HepG2 (cell line): ENCODE measurements at regions not wholly inside any gene's neighbourhood (a gene's known extent, or its start where the extent isn't known, plus 50 kb on each side); places are given as distances from the start of the nearest gene placed in this dataset.
A peak's percentile ranks its signal among the peaks of the same experiment; 100 is the strongest.

Source experiments
- ASH2L ChIP-seq: fragments of 300-600, 200-600 bp; sonication (generic); IDR thresholded peaks from 2 replicates; pipeline ENCODE4 v1.7.0; 2017; ENCODE audit warnings: low read depth, mild to moderate bottlenecking, moderate library complexity, mixed read lengths, low read length; ENCODE audit not compliant: insufficient read length
- DRAP1 ChIP-seq: IDR thresholded peaks from 2 replicates; pipeline ENCODE4 v1.6.1; 2016; ENCODE audit warnings: missing genetic modification reagents, missing compliant biosample characterization
- ETS1 ChIP-seq: sonication (generic); formaldehyde crosslinking; IDR thresholded peaks from 2 replicates; pipeline ENCODE4 v1.4.0; 2020; ENCODE audit warnings: missing genetic modification reagents
- HOXA9 ChIP-seq: sonication (generic); formaldehyde crosslinking; IDR thresholded peaks from 2 replicates; pipeline ENCODE4 v1.8.1; 2022; ENCODE audit warnings: missing genetic modification reagents, mild to moderate bottlenecking, moderate library complexity, borderline replicate concordance
- MATR3 ChIP-seq: sonication (generic); formaldehyde crosslinking; IDR thresholded peaks from 2 replicates; pipeline ENCODE4 v1.4.0; 2020; ENCODE audit warnings: missing genetic modification reagents
- MIER3 ChIP-seq: IDR thresholded peaks from 2 replicates; pipeline ENCODE4 v1.6.1; 2016; ENCODE audit warnings: missing compliant biosample characterization, borderline replicate concordance
- POGZ ChIP-seq: sonication (generic); formaldehyde crosslinking; IDR thresholded peaks from 2 replicates; pipeline ENCODE4 v1.4.0; 2020; ENCODE audit warnings: mild to moderate bottlenecking, missing genetic modification reagents
- RFXAP ChIP-seq: sonication (generic); formaldehyde crosslinking; IDR thresholded peaks from 2 replicates; pipeline ENCODE4 v1.4.0; 2020; ENCODE audit warnings: missing genetic modification reagents, borderline replicate concordance
- ZBTB49 ChIP-seq: sonication (generic); formaldehyde crosslinking; IDR thresholded peaks from 2 replicates; pipeline ENCODE4 v1.4.0; 2020; ENCODE audit warnings: missing genetic modification reagents, borderline replicate concordance
- ZNF207 ChIP-seq: fragments of 450-650 bp; IDR thresholded peaks from 2 replicates; pipeline ENCODE4 v1.6.1; 2016; ENCODE audit warnings: antibody characterized with exemption, borderline replicate concordance
- ZNF296 ChIP-seq: sonication (generic); formaldehyde crosslinking; conservative IDR thresholded peaks from 2 replicates; pipeline ENCODE4 v1.5.0; 2020; ENCODE audit warnings: mild to moderate bottlenecking, missing genetic modification reagents
- ZNF30 ChIP-seq: sonication (generic); formaldehyde crosslinking; IDR thresholded peaks from 2 replicates; pipeline ENCODE4 v1.5.0; 2020; ENCODE audit warnings: mild to moderate bottlenecking, missing genetic modification reagents
- ZNF317 ChIP-seq: sonication (generic); formaldehyde crosslinking; IDR thresholded peaks from 2 replicates; pipeline ENCODE4 v1.5.0; 2020; ENCODE audit warnings: mild to moderate bottlenecking, missing genetic modification reagents
- ZNF331 ChIP-seq: sonication (generic); formaldehyde crosslinking; IDR thresholded peaks from 2 replicates; pipeline ENCODE4 v1.4.0; 2020; ENCODE audit warnings: missing genetic modification reagents
- ZNF7 ChIP-seq: IDR thresholded peaks from 2 replicates; pipeline ENCODE4 v1.6.1; 2016; ENCODE audit warnings: missing biosample characterization, missing genetic modification reagents
- ZNF724P ChIP-seq: sonication (generic); formaldehyde crosslinking; IDR thresholded peaks from 2 replicates; pipeline ENCODE4 v1.8.0; 2022; ENCODE audit warnings: missing genetic modification reagents, borderline replicate concordance
- ZNF792 ChIP-seq: IDR thresholded peaks from 2 replicates; pipeline ENCODE4 v1.6.1; 2016
- TF ChIP-seq, protein P1 (sequence below): sonication (generic); formaldehyde crosslinking; IDR thresholded peaks from 2 replicates; pipeline ENCODE4 v1.4.0; 2020; ENCODE audit warnings: mild to moderate bottlenecking, missing genetic modification reagents, borderline replicate concordance
- TF ChIP-seq, protein P2 (sequence below): IDR thresholded peaks from 2 replicates; pipeline ENCODE4 v1.6.1; 2016; ENCODE audit warnings: low read depth
- TF ChIP-seq, protein P3 (sequence below): sonication (generic); IDR thresholded peaks from 2 replicates; pipeline ENCODE4 v1.6.1; 2016; ENCODE audit warnings: low read depth, borderline replicate concordance

- TF ChIP-seq, protein P1, sequence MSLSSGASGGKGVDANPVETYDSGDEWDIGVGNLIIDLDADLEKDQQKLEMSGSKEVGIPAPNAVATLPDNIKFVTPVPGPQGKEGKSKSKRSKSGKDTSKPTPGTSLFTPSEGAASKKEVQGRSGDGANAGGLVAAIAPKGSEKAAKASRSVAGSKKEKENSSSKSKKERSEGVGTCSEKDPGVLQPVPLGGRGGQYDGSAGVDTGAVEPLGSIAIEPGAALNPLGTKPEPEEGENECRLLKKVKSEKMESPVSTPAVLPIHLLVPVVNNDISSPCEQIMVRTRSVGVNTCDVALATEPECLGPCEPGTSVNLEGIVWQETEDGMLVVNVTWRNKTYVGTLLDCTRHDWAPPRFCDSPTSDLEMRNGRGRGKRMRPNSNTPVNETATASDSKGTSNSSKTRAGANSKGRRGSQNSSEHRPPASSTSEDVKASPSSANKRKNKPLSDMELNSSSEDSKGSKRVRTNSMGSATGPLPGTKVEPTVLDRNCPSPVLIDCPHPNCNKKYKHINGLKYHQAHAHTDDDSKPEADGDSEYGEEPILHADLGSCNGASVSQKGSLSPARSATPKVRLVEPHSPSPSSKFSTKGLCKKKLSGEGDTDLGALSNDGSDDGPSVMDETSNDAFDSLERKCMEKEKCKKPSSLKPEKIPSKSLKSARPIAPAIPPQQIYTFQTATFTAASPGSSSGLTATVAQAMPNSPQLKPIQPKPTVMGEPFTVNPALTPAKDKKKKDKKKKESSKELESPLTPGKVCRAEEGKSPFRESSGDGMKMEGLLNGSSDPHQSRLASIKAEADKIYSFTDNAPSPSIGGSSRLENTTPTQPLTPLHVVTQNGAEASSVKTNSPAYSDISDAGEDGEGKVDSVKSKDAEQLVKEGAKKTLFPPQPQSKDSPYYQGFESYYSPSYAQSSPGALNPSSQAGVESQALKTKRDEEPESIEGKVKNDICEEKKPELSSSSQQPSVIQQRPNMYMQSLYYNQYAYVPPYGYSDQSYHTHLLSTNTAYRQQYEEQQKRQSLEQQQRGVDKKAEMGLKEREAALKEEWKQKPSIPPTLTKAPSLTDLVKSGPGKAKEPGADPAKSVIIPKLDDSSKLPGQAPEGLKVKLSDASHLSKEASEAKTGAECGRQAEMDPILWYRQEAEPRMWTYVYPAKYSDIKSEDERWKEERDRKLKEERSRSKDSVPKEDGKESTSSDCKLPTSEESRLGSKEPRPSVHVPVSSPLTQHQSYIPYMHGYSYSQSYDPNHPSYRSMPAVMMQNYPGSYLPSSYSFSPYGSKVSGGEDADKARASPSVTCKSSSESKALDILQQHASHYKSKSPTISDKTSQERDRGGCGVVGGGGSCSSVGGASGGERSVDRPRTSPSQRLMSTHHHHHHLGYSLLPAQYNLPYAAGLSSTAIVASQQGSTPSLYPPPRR (CRISPR knock-in tag), result no peak
- no peak for TF ChIP-seq HOXA9
- TF ChIP-seq MIER3, result peak; percentile 36; the same call in 1 of the 2 replicates
- TF ChIP-seq ETS1 (CRISPR knock-in tag), result no peak
- TF ChIP-seq ZNF7 (CRISPR knock-in tag), result peak; percentile 94
- peak; percentile 44; the same call in 1 of the 2 replicates for TF ChIP-seq ZNF331 (CRISPR knock-in tag)
- no peak for TF ChIP-seq MATR3 (CRISPR knock-in tag)
- no peak for TF ChIP-seq ZNF317 (CRISPR knock-in tag)
- TF ChIP-seq ZBTB49 (CRISPR knock-in tag), result no peak
- TF ChIP-seq ZNF30 (CRISPR knock-in tag), result no peak
- no peak for TF ChIP-seq ZNF207
- no peak for TF ChIP-seq ZNF724P (CRISPR knock-in tag)
- TF ChIP-seq, protein P2, sequence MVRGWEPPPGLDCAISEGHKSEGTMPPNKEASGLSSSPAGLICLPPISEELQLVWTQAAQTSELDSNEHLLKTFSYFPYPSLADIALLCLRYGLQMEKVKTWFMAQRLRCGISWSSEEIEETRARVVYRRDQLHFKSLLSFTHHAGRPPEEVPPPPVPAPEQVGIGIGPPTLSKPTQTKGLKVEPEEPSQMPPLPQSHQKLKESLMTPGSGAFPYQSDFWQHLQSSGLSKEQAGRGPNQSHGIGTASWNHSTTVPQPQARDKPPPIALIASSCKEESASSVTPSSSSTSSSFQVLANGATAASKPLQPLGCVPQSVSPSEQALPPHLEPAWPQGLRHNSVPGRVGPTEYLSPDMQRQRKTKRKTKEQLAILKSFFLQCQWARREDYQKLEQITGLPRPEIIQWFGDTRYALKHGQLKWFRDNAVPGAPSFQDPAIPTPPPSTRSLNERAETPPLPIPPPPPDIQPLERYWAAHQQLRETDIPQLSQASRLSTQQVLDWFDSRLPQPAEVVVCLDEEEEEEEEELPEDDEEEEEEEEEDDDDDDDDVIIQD (CRISPR knock-in tag), result peak; percentile 84
- no peak for TF ChIP-seq ASH2L
- TF ChIP-seq, protein P3, sequence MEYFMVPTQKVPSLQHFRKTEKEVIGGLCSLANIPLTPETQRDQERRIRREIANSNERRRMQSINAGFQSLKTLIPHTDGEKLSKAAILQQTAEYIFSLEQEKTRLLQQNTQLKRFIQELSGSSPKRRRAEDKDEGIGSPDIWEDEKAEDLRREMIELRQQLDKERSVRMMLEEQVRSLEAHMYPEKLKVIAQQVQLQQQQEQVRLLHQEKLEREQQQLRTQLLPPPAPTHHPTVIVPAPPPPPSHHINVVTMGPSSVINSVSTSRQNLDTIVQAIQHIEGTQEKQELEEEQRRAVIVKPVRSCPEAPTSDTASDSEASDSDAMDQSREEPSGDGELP, result no peak
- no peak for TF ChIP-seq ZNF296 (CRISPR knock-in tag)
- no peak for TF ChIP-seq RFXAP (CRISPR knock-in tag)
- peak; percentile 69 for TF ChIP-seq POGZ (CRISPR knock-in tag)
- no peak for TF ChIP-seq DRAP1 (CRISPR knock-in tag)
- 0 out of 2 replicates have a peak, but pooled peaks have one; percentile 34 for TF ChIP-seq ZNF792 (CRISPR knock-in tag)
Observed at GRCh38 chr2:180761224-180761623, 219.2 kb upstream of the UBE2E3 start (continued).
